Hippocampal formation (tissue), 2 donors: ENCODE measurements at regions not wholly inside any gene's neighbourhood (a gene's known extent, or its start where the extent isn't known, plus 50 kb on each side); places are given as distances from the start of the nearest gene placed in this dataset.
"Not testable (repeated sequence)": the region's sequence is repeated elsewhere in the genome, so short reads cannot be mapped to it uniquely, and the experiment has no call there.

Experiments used
- DNase-seq, 2 donors: peaks; one replicate each; lab custom pipeline; 2025; lab: John Stamatoyannopoulos, UW

GRCh38 chr6:66278115-66278514 is 571.1 kb upstream of the EYS start:
- no peak for DNase-seq

DNA sequence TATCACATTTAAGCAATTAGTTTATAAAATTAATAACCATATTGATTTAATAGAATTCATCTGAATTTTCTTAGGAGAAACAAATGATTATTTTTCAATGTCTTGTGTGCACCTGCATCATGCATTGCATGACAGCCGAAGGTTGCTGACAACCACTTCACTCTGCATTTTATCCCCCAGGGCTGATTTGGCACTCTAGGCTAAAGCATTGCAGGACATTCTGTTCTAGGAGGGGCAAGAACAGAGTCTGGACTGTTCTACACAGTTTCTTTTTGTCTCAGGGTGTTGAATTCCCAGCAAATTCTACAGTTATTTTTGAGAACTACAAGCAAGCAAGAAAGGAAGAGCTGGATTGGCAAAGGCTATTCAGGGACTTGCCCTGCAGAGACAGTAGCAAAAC is 570.4 kb upstream of the EYS start:
- DNase-seq = no peak

DNA sequence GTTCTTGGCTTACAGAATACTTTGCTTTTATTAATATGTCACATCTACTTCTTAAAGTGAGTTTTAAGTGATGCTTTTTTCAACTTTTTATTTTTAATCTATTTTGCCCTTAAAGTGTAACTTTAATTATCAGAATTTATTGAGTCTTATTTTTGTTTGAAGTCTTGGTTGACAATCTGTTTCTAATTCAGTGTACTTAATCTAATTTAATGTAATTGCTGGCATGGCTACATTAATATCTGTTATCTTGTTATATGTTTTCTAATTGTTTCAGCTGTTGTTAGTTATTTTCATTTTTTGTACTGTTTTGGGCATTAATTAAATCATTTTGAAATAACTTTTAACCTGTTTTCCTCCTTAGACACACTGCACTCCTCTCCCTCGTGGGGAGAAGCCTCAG is 558.7 kb upstream of the EYS start:
- DNase-seq = no peak

DNA sequence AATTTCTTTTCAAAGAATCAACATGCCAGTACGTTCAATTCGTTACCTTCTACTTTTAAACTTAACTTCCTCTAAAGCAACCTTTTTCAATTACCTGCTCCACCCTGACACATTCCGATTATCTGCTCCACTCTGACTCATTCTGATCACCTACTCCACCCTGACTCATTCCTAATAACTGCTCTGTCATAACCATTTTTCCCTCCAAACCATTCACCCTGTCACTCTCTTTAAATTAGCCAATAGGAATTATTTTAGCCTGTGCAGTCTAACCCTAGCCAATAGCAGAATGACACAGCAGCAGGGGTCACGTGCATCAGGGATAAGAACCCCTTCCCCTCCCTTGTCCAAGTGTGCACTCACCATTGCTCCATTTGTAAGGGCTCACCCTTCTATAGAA is 557.4 kb upstream of the EYS start:
- DNase-seq = no peak

GRCh38 chr6:66258731-66259487 is 551.9 kb upstream of the EYS start:
- not testable (repeated sequence) for DNase-seq

DNA sequence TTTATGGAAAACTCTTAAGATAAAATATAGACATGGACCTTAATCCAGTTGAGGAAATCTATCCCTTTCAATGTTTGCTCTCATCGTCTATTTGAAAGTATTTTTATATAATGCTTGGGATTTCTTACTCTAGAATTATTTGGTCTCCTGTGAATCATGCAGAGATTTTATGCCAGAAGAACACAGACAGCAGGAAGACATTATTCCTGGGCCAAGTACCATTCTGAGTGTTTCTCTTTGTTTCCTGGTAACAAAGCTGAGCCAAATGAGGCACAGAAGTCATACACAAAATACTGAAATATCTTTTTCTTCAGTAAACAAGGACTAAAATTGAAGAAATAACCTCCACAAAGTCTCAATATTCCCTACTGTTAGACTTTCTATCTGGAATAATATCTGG is 538.2 kb upstream of the EYS start:
- DNase-seq = peak in 1 of 2 donors; percentile 18

GRCh38 chr6:66238851-66239250 is 531.8 kb upstream of the EYS start:
- DNase-seq = no peak

GRCh38 chr6:66232890-66233289 is 525.9 kb upstream of the EYS start:
- DNase-seq = no peak

GRCh38 chr6:66230591-66230990 is 523.6 kb upstream of the EYS start:
- no peak for DNase-seq

- peak; percentile 16 to 69 for DNase-seq
Observed at GRCh38 chr6:66226109-66226508, 519.1 kb upstream of the EYS start.

DNA sequence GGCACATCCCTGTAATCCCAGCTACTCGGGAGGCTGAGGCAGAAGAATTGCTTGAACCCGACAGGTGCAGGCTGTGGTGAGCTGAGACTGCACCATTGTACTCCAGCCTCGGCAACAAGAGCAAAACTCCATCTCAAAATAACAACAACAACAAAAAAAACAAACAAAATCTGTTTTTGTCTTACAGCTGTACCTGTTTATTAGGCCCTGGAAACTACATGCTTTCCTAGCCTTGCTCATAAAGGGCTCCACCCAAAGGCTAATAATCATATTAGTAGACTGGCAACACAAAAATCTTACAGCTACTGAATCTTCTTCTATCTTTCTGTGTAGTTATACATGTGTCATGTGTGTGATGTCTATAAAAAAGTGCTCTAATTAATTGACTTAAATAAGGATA is 503.9 kb upstream of the EYS start:
- no peak for DNase-seq

DNA sequence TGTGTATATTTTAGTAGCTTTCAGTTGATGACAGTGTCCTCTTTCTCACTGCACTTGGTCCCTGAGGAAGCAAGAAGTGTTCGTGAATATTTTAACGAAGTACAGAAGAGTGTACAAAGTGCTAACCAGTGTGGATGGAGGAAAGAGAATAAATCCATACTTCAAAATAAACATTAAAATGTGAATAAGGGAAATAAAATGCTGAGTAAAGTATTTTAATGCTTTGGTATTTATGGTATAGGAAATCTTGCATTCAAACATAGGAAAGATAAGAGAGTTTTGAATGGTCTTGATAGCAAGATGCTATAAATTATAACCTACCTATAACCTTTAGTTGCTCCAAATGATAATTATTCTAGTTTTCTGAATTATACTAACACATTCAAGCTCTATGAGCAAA is 493.4 kb upstream of the EYS start:
- no peak for DNase-seq

DNA sequence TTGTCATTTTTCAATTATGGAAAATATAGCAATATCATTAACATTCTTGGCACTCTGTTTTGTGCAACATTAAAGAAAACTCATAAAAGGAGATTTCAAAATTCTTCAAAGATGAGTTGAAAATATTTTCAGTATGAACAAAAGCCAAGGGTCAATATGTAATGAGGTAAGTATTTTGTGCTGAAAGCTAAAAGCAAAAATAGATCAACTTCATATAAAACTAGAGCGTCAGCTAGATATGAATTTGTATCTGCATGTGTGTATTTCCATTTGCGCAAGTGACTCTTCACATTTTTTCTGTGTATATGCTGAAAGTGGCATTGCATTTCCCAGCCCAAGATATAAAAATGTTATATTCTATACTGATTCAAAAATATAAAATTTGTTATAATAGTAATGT is 492.1 kb upstream of the EYS start:
- DNase-seq = no peak

GRCh38 chr6:66198062-66198624 is 491.1 kb upstream of the EYS start:
- DNase-seq = no peak

DNA sequence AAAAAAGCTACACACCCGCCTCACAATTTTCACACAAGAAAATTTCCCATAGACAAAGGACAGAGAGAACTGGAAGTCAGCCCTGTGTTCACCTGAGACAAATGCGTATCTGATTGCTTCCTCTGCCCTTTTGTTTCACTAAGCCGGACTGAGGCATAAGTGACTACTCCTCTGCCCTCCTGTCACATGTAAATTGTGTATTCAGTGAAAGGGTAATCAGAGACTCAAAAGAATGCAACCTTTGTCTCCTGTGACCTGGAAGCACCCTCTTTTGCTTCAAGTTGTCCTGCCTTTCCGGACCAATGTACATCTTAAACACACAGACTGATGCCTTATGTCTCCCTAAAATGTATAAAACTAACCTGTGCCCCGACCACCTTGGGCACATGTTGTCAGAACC is 483.8 kb upstream of the EYS start:
- DNase-seq = no peak

GRCh38 chr6:66189915-66190314 is 482.9 kb upstream of the EYS start:
- DNase-seq = no peak

- no peak for DNase-seq
Observed at GRCh38 chr6:66186756-66187155, 479.7 kb upstream of the EYS start.

DNA sequence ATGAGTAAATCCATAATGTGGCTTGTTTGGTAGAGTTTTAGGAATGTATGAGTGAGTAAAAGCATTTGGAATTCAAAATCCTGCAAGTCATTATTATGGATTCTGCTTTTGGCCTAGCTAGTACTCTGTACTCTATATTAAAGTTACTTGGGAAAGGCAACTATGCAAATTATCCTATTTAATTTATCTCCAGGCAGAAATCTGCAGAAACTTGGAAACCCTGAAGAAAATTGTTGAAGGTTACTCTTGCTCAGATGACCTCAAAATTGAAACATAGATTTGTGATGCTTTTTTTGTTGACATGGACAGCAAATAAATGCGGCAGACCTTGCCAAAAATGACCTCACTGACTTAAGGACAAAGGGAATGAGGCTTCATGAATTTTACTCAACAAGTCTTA is 477.1 kb upstream of the EYS start:
- no peak for DNase-seq

GRCh38 chr6:66179361-66179760 is 472.3 kb upstream of the EYS start:
- no peak for DNase-seq

- no peak for DNase-seq
Observed at GRCh38 chr6:66173587-66173986, 466.6 kb upstream of the EYS start.

DNA sequence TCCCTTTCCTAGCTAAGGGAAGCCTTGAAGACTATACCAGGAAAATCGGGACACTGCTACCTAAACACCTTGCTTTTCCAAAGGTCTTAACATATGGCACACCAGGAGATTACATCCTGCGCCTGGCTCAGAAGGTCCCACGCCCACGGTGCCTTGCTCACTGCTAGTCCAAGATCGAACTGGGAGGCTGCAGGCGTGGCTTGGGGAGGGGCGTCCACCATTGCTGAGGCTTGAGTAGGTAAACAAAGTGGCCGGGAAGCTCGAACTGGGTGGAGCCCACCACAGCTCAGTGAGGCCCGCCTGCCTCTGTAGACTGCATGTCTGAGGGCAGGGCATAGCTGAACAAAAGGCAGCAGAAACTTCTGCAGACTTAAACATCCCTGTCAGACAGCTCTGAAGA is 459.7 kb upstream of the EYS start:
- not testable (repeated sequence) for DNase-seq

DNA sequence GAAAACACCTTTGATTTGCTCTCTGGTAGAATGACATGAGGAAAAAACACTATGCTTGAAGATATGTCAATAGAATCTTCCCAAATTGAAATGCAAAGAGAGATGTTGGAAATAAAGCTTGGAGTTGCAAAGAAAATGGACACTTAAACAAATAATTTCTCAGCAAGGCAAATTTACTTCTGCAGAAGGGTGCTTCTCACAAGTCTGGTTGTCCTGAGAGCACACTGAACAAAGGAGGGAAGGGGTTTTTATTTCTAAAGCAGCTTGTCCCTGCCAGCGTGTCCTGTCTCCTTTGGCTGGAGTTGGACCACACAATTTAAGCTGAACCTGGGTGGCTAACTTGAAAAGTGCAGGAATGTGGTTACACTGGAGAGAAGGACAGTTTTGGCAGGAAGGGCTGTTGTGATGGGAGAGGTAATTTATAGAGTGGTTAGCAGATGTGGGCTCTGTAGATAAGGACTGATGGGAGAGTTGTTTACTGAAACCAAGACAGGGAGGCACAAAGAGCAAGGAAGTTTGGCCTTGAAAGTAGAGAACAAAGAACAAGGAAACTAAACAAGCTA is 454.6 kb upstream of the EYS start:
- DNase-seq = no peak

- DNase-seq = no peak
Observed at GRCh38 chr6:66159937-66160336, 452.9 kb upstream of the EYS start.

GRCh38 chr6:66153247-66153646 is 446.2 kb upstream of the EYS start:
- no peak for DNase-seq
